Mesenchymal stem cell (in vitro differentiated cells and primary cell): ENCODE measurements at regions not wholly inside any gene's neighbourhood (a gene's known extent, or its start where the extent isn't known, plus 50 kb on each side); places are given as distances from the start of the nearest gene placed in this dataset.

Experiments
- DNase-seq: peaks from one replicate; pipeline ENCODE4 v3.0.0-alpha.2; 2013
- H2AFZ ChIP-seq: one replicate; pipeline ENCODE4 v1.6.1; 2013; ENCODE audit warnings: low read depth, mild to moderate bottlenecking, control low read depth, inconsistent platforms, low read length, moderate library complexity
- H2AK5ac ChIP-seq: 2 replicates; pipeline ENCODE4 v1.6.1; 2013; ENCODE audit warnings: low read length, moderate library complexity, mild to moderate bottlenecking, inconsistent platforms; ENCODE audit not compliant: severe bottlenecking
- H2BK120ac ChIP-seq: one replicate; pipeline ENCODE4 v1.6.1; 2013; ENCODE audit warnings: low read depth, mild to moderate bottlenecking, inconsistent platforms, low read length, moderate library complexity
- H2BK12ac ChIP-seq, 2 experiments: one replicate each; pipeline ENCODE4 v1.6.1; 2013; ENCODE audit warnings: inconsistent platforms in 2 of 2, low read length in 2 of 2, mild to moderate bottlenecking in 2 of 2, moderate library complexity in 2 of 2, control low read depth in 1 of 2
- H2BK15ac ChIP-seq: one replicate; pipeline ENCODE4 v1.6.1; 2013; ENCODE audit warnings: mild to moderate bottlenecking, low read depth, inconsistent platforms; ENCODE audit not compliant: poor library complexity, severe bottlenecking
- H2BK5ac ChIP-seq: 2 replicates; pipeline ENCODE4 v1.6.1; 2013; ENCODE audit warnings: low read depth, mild to moderate bottlenecking, low read length, control low read depth, inconsistent platforms; ENCODE audit not compliant: poor library complexity, severe bottlenecking
- H3K14ac ChIP-seq, 2 experiments: one replicate each; pipeline ENCODE4 v1.6.1; 2013; ENCODE audit warnings: inconsistent platforms in 2 of 2, low read length in 2 of 2, control low read depth in 1 of 2, mild to moderate bottlenecking in 1 of 2, moderate library complexity in 1 of 2
- H3K18ac ChIP-seq, 2 experiments: one replicate each; pipeline ENCODE4 v1.6.1; 2013; ENCODE audit warnings: inconsistent platforms in 2 of 2, low read length in 2 of 2, control low read depth in 1 of 2, low read depth in 1 of 2, mild to moderate bottlenecking in 1 of 2
- H3K23ac ChIP-seq, 2 experiments: one replicate each; pipeline ENCODE4 v1.6.1; 2013; ENCODE audit warnings: inconsistent platforms in 2 of 2, low read length in 2 of 2, mild to moderate bottlenecking in 2 of 2, moderate library complexity in 2 of 2, control low read depth in 1 of 2
- H3K27ac ChIP-seq: 2 replicates; pipeline ENCODE4 v1.5.1; 2013; ENCODE audit warnings: mild to moderate bottlenecking, moderate library complexity, low read length, control low read depth, inconsistent platforms; ENCODE audit not compliant: poor library complexity, severe bottlenecking
- H3K27me3 ChIP-seq, 2 experiments: 2 replicates each; pipeline versions ENCODE4 v1.6.1 to v1.7.0; 2013; ENCODE audit warnings: low read length in 2 of 2, mild to moderate bottlenecking in 2 of 2, moderate library complexity in 2 of 2, control low read depth in 1 of 2, inconsistent platforms in 1 of 2; ENCODE audit not compliant: control insufficient read depth in 1 of 2, insufficient read depth in 1 of 2
- H3K36me3 ChIP-seq, 2 experiments: 2 replicates each; pipeline versions ENCODE4 v1.6.1 to v1.7.0; 2013; ENCODE audit warnings: low read length in 2 of 2, control low read depth in 1 of 2, inconsistent platforms in 1 of 2, low read depth in 1 of 2, mild to moderate bottlenecking in 1 of 2; ENCODE audit not compliant: insufficient read depth in 2 of 2, control insufficient read depth in 1 of 2
- H3K4ac ChIP-seq, 2 experiments: one replicate each; pipeline ENCODE4 v1.6.1; 2013; ENCODE audit warnings: inconsistent platforms in 2 of 2, low read length in 2 of 2, mild to moderate bottlenecking in 2 of 2, moderate library complexity in 2 of 2, control low read depth in 1 of 2, low read depth in 1 of 2
- H3K4me1 ChIP-seq: 2 replicates; pipeline ENCODE4 v1.6.1; 2013; ENCODE audit warnings: low read depth, low read length, control low read depth; ENCODE audit not compliant: control insufficient read depth, insufficient read depth
- H3K4me2 ChIP-seq: 2 replicates; pipeline ENCODE4 v1.6.1; 2013; ENCODE audit warnings: low read length, mild to moderate bottlenecking, inconsistent platforms; ENCODE audit not compliant: poor library complexity, severe bottlenecking
- H3K4me3 ChIP-seq, 2 experiments: 2 replicates each; pipeline versions ENCODE4 v1.5.1 to v1.7.0; 2013; ENCODE audit warnings: low read length in 2 of 2, mild to moderate bottlenecking in 2 of 2, control low read depth in 1 of 2, low read depth in 1 of 2; ENCODE audit not compliant: insufficient read depth in 1 of 2
- H3K79me1 ChIP-seq: replicated peaks from 2 replicates; pipeline ENCODE4 v1.6.1; 2013; ENCODE audit warnings: mild to moderate bottlenecking, control low read depth, low read length, inconsistent platforms; ENCODE audit not compliant: poor library complexity, severe bottlenecking
- H3K9ac ChIP-seq: 2 replicates; pipeline ENCODE4 v1.7.0; 2013; ENCODE audit warnings: mild to moderate bottlenecking, low read length, moderate library complexity
- H3K9me3 ChIP-seq: 2 replicates; pipeline ENCODE4 v1.7.0; 2013; ENCODE audit warnings: mild to moderate bottlenecking, low read length; ENCODE audit not compliant: control insufficient read depth
- H4K8ac ChIP-seq: one replicate; pipeline ENCODE4 v1.6.1; 2013; ENCODE audit warnings: inconsistent platforms, mild to moderate bottlenecking, low read length, moderate library complexity
- H4K91ac ChIP-seq: one replicate; pipeline ENCODE4 v1.6.1; 2013; ENCODE audit warnings: mild to moderate bottlenecking, low read length, inconsistent platforms
- WGBS: methylation state at CpG from one replicate; pipeline ENCODE4 v1.1.7; 2013; ENCODE audit warnings: mixed read lengths; 5-methylcytosine and 5-hydroxymethylcytosine counted together

DNA sequence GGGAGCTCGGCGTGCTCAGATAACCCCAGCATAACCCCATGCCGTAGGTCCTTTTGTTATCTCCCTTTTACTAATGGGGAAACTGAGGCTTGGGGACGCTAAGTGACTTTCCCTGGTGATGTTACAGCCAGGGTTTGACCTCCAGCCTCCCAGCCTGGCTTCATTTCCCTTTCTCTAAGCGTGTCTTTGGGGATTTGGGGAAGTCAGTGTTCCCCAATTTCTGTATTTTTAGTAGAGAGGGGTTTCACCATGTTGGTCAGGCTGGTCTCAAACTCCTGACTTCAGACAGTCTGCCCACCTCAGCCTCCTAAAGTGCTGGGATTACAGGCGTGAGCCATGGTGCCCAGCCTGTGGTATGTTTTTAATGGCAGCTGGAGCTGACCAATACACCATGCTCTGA, 85.4 kb downstream of the PHETA1 start:
- H4K91ac ChIP-seq, result no peak overlapping the region
- no peak overlapping the region for H3K23ac ChIP-seq
- no peak overlapping the region for H3K4ac ChIP-seq
- H3K9me3 ChIP-seq, result no peaks in the 10 kb centered on the region
- H2AK5ac ChIP-seq, result no peak overlapping the region
- no peaks in the 10 kb centered on the region for H3K36me3 ChIP-seq
- H3K79me1 ChIP-seq, result no peaks in the 10 kb centered on the region
- H3K18ac ChIP-seq, result no peak overlapping the region
- H3K27me3 ChIP-seq, result peaks cover 49 to 51% of the 10 kb centered on the region in 2 experiments
- H2BK120ac ChIP-seq, result no peak overlapping the region
- no peaks in the 10 kb centered on the region for H3K4me1 ChIP-seq
- no peak overlapping the region for H2BK5ac ChIP-seq
- H2AFZ ChIP-seq, result no peak overlapping the region
- WGBS, result 71% methylated on average over 5 of the region's 6 CpGs
- no peak overlapping the region for H4K8ac ChIP-seq
- no peak overlapping the region for H3K9ac ChIP-seq
- DNase-seq, result no peak
- no peak overlapping the region for H3K4me3 ChIP-seq
- H3K27ac ChIP-seq, result no peak overlapping the region
- no peak overlapping the region for H3K14ac ChIP-seq
- H3K4me2 ChIP-seq, result no peak overlapping the region
- H2BK12ac ChIP-seq, result no peak overlapping the region
- H2BK15ac ChIP-seq, result no peak overlapping the region

DNA sequence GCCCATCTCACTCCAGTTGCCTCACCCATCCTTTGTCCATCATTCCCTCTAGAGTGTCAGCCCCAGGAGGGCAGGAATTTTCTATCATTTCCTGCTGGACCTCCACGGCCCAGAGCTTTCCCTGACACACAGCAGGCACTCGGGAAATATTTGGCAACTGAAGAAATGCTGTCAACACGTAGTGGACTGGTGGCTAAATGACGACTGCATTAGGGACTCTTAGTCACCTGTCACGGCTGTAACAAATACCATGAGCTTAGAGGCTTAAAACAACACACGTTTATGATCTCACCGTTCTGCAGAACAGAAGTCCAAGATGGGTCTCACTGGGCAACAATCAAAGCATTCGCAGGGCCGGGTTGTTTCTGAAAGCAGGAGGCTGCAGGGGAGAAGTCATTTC, 91.3 kb downstream of the PHETA1 start:
- Histone ChIP-seq H2BK15ac (no peak overlapping the region), H3K36me3 (no peaks in the 10 kb centered on the region), H3K14ac (no peak overlapping the region), H2AK5ac (no peak overlapping the region), H4K91ac (no peak overlapping the region), H3K4me1 (no peaks in the 10 kb centered on the region), H3K18ac (no peak overlapping the region), H3K79me1 (no peaks in the 10 kb centered on the region), H2BK12ac (no peak overlapping the region), H2BK120ac (no peak overlapping the region), H3K4me2 (no peak overlapping the region), H3K27ac (no peak overlapping the region), H3K9ac (no peak overlapping the region), H3K9me3 (no peaks in the 10 kb centered on the region), H3K23ac (no peak overlapping the region), H2AFZ (no peak overlapping the region), H3K4me3 (no peak overlapping the region), H4K8ac (no peak overlapping the region), H3K4ac (no peak overlapping the region), H3K27me3 (peaks cover 20 to 57% of the 10 kb centered on the region in 2 experiments), H2BK5ac (no peak overlapping the region)
- DNase-seq, result no peak
- 73% methylated on average over 9 of the region's 9 CpGs for WGBS

DNA sequence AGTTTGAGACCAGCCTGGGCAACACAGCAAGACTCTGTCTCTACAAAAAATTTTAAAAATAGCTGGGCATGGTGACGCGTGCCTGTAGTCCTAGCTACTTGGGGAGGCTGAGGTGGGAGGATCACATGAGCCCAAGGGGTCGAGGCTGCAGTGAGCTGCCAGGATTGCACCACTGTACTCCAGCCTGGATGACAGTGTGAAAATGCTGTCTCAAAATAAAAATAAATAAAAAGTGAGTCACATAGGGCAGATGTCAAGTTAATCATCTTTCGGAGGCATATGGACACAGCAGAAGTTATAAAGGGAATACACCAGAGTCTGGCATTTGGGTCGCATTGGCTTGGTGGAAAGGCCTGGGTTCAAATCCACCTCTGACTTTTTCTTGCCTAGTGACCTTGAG, 92.7 kb downstream of the PHETA1 start:
- no peak overlapping the region for H3K14ac ChIP-seq
- H3K4me1 ChIP-seq, result no peaks in the 10 kb centered on the region
- peaks cover 16 to 62% of the 10 kb centered on the region in 2 experiments for H3K27me3 ChIP-seq
- 77% methylated on average over 5 of the region's 5 CpGs for WGBS
- H3K4ac ChIP-seq, result no peak overlapping the region
- H2BK12ac ChIP-seq, result no peak overlapping the region
- no peaks in the 10 kb centered on the region for H3K36me3 ChIP-seq
- no peak overlapping the region for H3K4me3 ChIP-seq
- H3K18ac ChIP-seq, result no peak overlapping the region
- H2BK120ac ChIP-seq, result no peak overlapping the region
- no peak overlapping the region for H3K27ac ChIP-seq
- H2BK15ac ChIP-seq, result no peak overlapping the region
- H4K91ac ChIP-seq, result no peak overlapping the region
- no peaks in the 10 kb centered on the region for H3K9me3 ChIP-seq
- H3K23ac ChIP-seq, result no peak overlapping the region
- no peak overlapping the region for H3K4me2 ChIP-seq
- no peak overlapping the region for H2BK5ac ChIP-seq
- DNase-seq, result no peak
- no peaks in the 10 kb centered on the region for H3K79me1 ChIP-seq
- H2AFZ ChIP-seq, result no peak overlapping the region
- H3K9ac ChIP-seq, result no peak overlapping the region
- H2AK5ac ChIP-seq, result no peak overlapping the region
- no peak overlapping the region for H4K8ac ChIP-seq

DNA sequence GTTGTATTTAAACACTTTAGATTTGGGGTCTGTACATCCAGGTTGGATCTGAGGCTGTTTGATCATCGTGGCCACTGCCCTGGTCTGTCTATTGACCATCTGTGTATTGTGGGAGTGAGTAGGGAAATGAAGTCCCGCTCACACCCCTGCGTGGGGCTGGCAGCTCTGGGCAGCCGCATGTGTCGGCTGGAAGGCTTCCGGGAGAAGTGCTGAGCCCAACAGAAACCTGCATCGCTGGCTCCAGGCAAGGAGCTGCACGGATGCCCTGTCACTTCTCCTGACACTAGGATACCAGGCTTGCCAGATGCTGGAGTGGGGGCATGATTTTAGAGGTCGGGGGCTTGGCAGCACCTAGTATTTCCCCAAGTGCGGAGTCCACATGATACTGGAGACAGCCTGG, 93.6 kb downstream of the PHETA1 start:
- Histone ChIP-seq H3K4me2 (no peak overlapping the region), H3K4me1 (no peaks in the 10 kb centered on the region), H3K23ac (no peak overlapping the region), H4K8ac (no peak overlapping the region), H2BK5ac (no peak overlapping the region), H2BK120ac (no peak overlapping the region), H2AFZ (no peak overlapping the region), H2AK5ac (no peak overlapping the region), H3K4me3 (no peak overlapping the region), H2BK12ac (no peak overlapping the region), H3K36me3 (no peaks in the 10 kb centered on the region), H3K27ac (no peak overlapping the region), H3K9me3 (no peaks in the 10 kb centered on the region), H3K9ac (no peak overlapping the region), H3K79me1 (no peaks in the 10 kb centered on the region), H3K27me3 (peaks cover 18 to 62% of the 10 kb centered on the region in 2 experiments), H3K4ac (no peak overlapping the region), H4K91ac (no peak overlapping the region), H3K18ac (no peak overlapping the region), H2BK15ac (no peak overlapping the region), H3K14ac (no peak overlapping the region)
- 75% methylated on average over 10 of the region's 10 CpGs for WGBS
- no peak for DNase-seq
